ENCODE measurements at regions not wholly inside any gene's neighbourhood (a gene's known extent, or its start where the extent isn't known, plus 50 kb on each side); places are given as distances from the start of the nearest gene placed in this dataset.

DNA sequence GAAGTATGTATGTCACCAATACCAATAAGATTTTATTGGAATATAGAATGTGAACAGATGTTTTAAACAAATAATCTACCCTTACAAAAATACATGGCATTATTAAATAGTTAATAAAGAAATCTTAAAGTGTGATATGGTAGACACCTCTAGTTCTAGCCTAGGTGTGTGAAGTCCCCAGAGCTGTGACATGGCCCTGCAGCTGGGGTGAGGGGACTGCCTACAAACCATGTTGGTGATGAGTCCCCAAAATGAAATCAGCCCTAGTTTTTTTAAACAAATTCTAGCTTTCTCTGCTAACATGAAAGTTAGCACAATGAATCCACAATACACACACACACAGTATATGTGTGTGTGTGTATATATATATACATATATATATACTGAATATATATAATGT lies 195.1 kb upstream of the RPS23 start (continued):
- TF ChIP-seq ZNF609 (CRISPR knock-in tag; IDR thresholded peaks at IDR 0.05; ENCODE audit: borderline replicate concordance), result no peak
- TF ChIP-seq ZNF660 (CRISPR knock-in tag; IDR thresholded peaks at IDR 0.05; ENCODE audit: borderline replicate concordance, low read depth), result no peak
- TF ChIP-seq, protein P1, sequence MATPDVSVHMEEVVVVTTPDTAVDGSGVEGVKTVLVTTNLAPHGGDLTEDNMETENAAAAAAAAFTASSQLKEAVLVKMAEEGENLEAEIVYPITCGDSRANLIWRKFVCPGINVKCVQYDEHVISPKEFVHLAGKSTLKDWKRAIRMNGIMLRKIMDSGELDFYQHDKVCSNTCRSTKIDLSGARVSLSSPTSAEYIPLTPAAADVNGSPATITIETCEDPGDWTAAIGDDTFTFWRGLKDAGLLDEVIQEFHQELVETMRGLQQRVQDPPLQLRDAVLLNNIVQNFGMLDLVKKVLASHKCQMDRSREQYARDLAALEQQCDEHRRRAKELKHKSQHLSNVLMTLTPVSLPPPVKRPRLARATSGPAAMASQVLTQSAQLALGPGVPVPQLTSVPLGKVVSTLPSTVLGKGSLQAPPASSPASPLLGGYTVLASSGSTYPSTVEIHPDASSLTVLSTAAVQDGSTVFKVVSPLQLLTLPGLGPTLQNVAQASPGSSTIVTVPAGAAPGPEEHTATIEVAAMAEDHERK (CRISPR knock-in tag; IDR thresholded peaks at IDR 0.05; ENCODE audit: low read depth), result no peak
- no peak for TF ChIP-seq ZNF512 (CRISPR knock-in tag; IDR thresholded peaks at IDR 0.05)
- no peak for TF ChIP-seq SRY (CRISPR knock-in tag; IDR thresholded peaks at IDR 0.05)

All from HepG2 (cell line).